NCI-H2196 (cell line): ENCODE measurements at regions not wholly inside any gene's neighbourhood (a gene's known extent, or its start where the extent isn't known, plus 50 kb on each side); places are given as distances from the start of the nearest gene placed in this dataset.
A peak's percentile ranks its signal among the peaks of the same experiment; 100 is the strongest.
"Not testable (repeated sequence)": the region's sequence is repeated elsewhere in the genome, so short reads cannot be mapped to it uniquely, and the experiment has no call there.

Experiments
- DNase-seq: peaks from one replicate; lab custom pipeline; 2025; ENCODE audit not compliant: unreplicated experiment; lab: John Stamatoyannopoulos, UW

DNA sequence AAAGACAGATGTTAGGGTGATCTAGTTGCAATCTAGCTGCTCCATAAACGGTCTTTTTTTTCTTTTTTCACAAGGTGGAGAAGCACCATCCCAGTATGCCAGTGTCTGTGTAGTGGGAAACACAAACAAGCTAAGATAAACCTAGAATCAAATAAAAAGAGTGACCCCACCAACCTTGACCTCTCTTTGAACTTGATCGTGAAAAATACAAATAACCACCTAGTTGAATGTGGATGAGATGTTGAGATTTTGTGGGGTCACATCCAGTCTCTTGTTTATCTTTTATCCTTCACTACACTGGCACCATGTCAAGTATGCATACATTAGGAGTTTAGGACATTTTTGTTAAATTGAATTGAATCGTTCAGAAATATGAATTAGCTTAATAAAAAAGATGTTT lies 194.6 kb upstream of the EYA4 start:
- DNase-seq, result no peak

GRCh38 chr6:133047065-133047665 lies 194.0 kb upstream of the EYA4 start:
- DNase-seq, result no peak

DNA sequence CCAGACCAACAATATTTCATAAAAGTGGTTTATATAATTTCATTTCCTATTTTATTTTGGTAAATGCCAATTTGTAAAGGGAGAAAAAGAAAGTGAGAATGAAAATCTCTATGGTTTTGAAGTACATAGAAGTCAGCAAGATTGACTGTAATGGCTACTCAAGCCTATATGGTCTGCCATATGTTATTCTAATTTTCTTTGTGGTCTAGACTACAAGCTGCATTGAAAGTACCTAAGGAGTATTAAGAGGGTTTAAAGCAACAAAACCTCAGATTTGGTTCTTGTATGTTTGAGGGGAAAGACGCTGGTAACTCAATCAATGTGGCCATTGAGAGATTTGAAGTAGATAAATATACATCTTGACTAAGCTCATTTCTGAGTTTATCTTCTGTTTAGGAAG lies 193.5 kb upstream of the EYA4 start:
- DNase-seq, result no peak

DNA sequence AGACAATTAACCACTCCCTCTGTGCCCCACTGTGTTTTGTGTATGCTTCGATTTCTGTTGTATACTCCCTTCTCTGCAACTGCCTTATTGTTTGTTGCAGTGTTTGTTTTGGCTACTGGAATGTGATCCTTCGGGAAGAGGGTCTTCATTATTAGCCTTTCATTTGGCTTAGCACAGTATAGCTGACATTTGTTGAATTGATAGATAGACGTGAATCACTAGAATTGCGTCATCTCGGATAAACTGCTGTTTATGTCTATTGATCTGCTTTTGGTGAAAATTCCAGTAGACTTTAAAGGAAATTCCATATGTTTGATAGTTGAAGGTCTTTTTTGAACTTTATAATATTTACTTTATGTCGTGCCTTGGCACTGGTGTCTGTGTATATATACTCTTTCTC lies 189.9 kb upstream of the EYA4 start:
- no peak for DNase-seq

GRCh38 chr6:133052465-133052864 lies 188.7 kb upstream of the EYA4 start:
- no peak for DNase-seq

GRCh38 chr6:133055441-133055966 lies 185.7 kb upstream of the EYA4 start:
- no peak for DNase-seq

GRCh38 chr6:133057352-133057751 lies 183.8 kb upstream of the EYA4 start:
- DNase-seq, result no peak

DNA sequence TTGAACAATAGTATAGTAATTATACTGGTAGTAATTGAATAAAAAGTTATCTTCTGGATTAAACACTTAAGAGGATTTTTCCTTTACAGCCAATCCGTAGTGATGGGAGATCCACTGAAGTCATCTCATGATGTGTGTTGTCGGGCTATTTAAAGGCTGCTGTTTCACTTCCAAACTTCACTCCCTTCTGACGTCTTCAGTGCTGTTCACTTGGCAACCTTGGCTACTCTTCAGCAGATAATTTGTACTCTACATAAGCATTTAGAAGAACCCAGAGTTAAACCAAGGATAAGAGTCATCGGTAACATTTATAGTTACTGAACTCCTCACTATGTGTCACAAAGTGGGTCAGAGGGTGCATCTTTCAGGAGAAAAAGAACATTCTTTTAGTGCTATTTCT lies 179.1 kb upstream of the EYA4 start:
- no peak for DNase-seq

DNA sequence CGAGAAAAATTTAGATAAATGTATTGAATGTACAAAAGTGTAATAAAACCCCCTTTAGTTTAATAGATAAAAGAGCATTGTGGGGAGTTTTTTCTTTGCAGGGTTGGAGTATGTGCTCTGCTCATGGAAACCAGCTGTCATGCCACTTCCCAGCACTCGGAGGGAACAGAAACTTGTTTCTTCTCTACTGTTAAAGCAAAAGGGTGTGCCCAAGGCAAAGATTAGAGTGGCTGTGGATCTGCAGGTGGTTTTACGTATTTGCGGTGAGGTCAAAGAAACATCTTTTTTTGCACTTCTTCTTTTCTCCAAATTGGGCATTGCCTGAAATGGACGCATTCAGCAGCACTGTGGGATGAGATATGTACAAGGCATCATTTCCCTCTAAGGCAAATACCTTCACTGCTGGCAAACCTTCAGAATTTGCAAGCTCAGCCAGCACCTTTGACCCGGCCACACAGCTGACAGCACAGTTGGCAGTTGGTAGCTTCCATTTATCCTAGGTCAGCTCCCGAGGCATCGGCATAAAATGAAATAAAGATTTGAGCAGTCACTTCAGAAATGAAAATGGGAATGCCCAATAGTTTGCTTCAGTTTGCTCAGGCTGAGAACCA lies 178.4 kb upstream of the EYA4 start:
- no peak for DNase-seq

- DNase-seq, result no peak
Measured at GRCh38 chr6:133067960-133068359, 173.2 kb upstream of the EYA4 start.

DNA sequence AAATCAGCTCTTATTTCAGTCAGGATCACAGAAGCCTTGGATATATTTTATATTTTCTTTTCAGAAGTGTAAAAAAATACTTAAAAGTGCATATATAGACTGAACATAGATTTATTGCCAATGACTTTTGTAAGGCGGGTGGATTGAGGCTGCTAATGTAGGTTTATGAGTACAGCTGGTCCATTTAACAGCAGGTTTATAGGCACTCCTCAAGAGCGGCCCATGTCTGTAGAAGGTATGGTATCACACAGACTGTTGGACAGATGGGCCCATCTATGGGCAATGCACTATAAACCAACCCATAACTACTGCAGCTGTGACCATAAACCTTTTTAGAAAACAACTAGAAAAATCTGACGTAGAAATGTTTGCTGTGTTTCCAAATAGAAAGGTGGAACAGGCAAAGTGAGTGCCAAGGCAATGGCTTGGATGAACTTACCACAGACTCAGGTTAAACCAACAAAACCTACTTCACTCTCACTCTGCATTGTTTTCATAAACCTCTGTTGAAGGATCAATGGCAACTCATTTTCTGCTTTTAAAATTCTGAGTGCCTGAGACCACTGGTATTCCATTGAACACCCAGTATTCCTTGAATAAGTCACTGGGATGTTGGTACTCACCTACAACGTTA lies 170.6 kb upstream of the EYA4 start:
- DNase-seq, result no peak

- no peak for DNase-seq
Measured at GRCh38 chr6:133079901-133080300, 161.3 kb upstream of the EYA4 start.

DNA sequence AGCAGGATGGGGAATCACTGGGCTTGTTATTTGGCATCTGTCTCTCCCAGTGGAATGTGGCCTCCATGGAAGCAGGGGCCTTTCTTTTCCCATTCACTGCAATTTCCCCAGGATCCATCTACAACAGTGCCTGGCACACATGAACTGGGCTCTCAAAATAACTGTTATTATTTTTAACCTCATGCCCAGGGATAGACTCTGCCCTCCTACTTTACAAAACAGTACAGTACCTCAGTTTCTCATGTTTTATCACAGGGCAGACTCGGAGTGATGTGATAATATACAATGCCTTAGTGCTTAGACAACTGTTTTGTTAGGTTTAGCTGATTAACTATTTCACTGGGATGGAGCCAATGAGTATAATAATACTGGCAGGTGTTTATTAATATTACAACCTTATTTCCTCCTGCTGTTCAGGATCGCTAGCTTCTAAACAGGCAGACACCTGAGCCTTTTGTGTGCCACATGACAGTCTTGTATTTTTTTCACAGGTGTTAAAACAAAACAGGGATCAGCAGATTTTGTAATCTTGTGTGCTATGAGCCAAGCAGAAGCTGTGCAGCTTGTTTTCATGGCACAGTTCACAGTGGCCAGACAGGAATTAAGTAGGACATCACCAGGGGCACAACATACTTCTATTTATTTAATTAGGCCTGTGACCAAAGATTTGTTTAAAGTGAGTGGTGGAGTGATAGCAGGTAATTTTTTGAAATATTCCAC lies 157.7 kb upstream of the EYA4 start:
- DNase-seq, result peak; percentile 74

- no peak for DNase-seq
Measured at GRCh38 chr6:133085471-133085870, 155.7 kb upstream of the EYA4 start.

DNA sequence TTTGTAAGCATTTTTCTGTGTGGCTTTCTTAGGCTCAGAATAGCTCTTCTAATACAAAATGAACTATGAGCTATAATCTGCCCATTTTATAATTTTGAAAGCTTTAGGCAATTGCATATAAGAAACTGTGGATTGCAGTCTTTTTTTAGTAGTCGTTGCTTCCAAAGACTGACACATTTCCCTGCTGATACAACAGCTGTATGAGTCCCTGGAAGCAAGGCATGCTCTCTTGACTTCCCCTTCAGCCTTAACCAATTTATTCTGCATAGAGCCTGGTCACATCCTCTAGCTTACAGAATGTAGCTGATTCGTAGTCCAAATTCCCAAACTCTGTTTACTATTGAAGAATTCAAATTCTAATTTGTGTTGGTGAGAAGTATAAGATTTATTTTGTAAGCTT lies 155.3 kb upstream of the EYA4 start:
- no peak for DNase-seq

- DNase-seq, result no peak
Measured at GRCh38 chr6:133088931-133089695, 152.0 kb upstream of the EYA4 start.

DNA sequence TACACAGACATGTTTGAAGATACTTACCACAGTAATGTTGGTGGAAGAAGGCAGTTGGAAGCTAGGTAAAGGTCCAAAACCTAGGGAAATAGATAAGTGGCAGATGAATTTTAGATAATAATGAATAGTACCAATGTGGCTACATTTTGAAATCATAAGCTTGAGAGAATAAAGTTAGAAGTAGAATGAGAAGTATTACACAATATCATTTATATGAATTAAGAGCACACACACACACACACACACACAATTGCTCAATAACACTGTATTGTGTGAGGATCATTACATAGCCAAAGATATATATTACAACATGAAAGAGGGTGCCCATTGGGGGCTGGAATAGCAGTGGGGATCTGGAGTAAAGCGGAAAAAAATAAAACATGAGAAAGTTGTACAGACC lies 149.0 kb upstream of the EYA4 start:
- no peak for DNase-seq

DNA sequence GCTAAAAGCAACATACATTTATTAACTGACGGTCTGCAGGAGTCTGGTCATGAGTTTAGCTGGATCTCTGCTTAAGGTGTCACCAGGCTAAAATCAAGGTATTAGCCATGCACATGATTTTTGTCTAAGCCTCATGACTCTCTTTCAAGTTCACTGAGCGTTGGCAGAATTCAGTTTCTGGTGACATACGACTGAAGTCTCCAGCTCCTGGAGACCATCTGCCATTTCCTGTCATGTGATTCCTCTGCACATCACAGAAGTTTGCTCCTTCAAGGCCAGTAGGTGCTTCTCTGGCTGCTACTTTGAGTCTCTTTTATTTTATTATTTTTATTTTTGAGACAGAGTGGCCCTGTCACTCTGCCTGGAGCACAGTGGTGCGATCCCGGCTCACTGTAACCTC lies 148.4 kb upstream of the EYA4 start:
- DNase-seq, result no peak

- not testable (repeated sequence) for DNase-seq
Measured at GRCh38 chr6:133093211-133093610, 147.9 kb upstream of the EYA4 start.

DNA sequence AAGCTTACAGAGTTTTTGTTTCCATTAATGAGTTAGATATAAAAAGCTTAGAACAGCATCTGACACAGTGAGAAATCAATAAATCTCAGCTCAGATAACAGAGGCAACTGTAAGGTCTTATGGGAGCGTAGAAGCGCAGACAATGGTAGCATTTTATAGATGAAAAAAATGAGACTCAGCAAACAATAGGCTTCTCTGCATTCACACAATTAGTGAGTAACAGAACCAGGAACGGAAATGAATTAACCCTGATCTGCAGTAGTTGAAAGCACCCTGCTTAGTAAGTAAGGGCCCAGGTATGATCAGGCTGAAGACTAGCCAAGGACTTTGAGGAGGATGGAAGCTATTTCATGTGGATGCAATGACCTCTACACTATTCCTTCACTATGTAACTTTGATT lies 147.2 kb upstream of the EYA4 start:
- no peak for DNase-seq

GRCh38 chr6:133097208-133097607 lies 143.9 kb upstream of the EYA4 start:
- DNase-seq, result no peak
